ENCODE measurements at regions not wholly inside any gene's neighbourhood (a gene's known extent, or its start where the extent isn't known, plus 50 kb on each side); places are given as distances from the start of the nearest gene placed in this dataset.

- Histone ChIP-seq H3K4me1 (ENCODE audit: insufficient read depth, insufficient read length) (peaks cover 2% of the 10 kb centered on the region), H3K9ac (ENCODE audit: insufficient read length, low read depth) (peak overlapping the region; percentile 10), H3K36me3 (ENCODE audit: insufficient read depth, insufficient read length, low read length) (no peaks in the 10 kb centered on the region), H3K27me3 (ENCODE audit: insufficient read depth, insufficient read length) (no peaks in the 10 kb centered on the region), H3K4me3 (ENCODE audit: insufficient read length, low read depth) (no peak overlapping the region), H3K9me3 (ENCODE audit: insufficient read depth, low read length) (no peaks in the 10 kb centered on the region)
- TF ChIP-seq ZNF274 (IDR thresholded peaks at IDR 0.05; ENCODE audit: low read depth, low read length) (no peak), SUZ12 (IDR thresholded peaks at IDR 0.05; ENCODE audit: extremely low read depth, insufficient read depth, insufficient read length) (no peak), YY1 (IDR thresholded peaks at IDR 0.05; ENCODE audit: insufficient read depth, insufficient read length) (no peak)
- no peak for DNase-seq (ENCODE audit: low read depth, low spot score)
Measured at GRCh38 chrX:15929194-15929593, 74.6 kb upstream of the AP1S2 start.

DNA sequence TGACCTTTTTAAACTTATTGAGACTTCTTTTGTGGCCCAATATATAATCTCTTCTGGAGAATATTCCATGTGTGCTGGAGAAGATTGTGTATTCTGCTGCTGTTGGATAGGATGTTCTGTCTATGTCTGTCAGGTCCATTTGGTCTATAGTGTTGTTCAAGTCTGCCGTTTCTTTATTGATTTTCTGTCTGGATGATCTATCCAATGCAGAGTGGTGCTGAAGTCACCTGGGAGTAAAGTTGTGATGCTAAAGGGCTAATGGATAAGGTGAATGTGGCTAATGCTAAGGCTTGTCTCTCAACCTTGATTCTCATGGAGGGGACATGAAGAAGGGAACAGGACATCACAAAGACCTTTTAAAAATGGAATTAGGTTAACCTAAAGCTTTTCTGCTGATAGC is 72.0 kb upstream of the AP1S2 start:
- Histone ChIP-seq H3K9ac (ENCODE audit: insufficient read length, low read depth) (no peak overlapping the region), H3K4me1 (ENCODE audit: insufficient read depth, insufficient read length) (peaks cover 2% of the 10 kb centered on the region), H3K9me3 (ENCODE audit: insufficient read depth, low read length) (no peaks in the 10 kb centered on the region), H3K36me3 (ENCODE audit: insufficient read depth, insufficient read length, low read length) (no peaks in the 10 kb centered on the region), H3K27me3 (ENCODE audit: insufficient read depth, insufficient read length) (no peaks in the 10 kb centered on the region), H3K4me3 (ENCODE audit: insufficient read length, low read depth) (no peak overlapping the region)
- no peak for DNase-seq (ENCODE audit: low read depth, low spot score)
- TF ChIP-seq YY1 (IDR thresholded peaks at IDR 0.05; ENCODE audit: insufficient read depth, insufficient read length) (no peak), ZNF274 (IDR thresholded peaks at IDR 0.05; ENCODE audit: low read depth, low read length) (no peak), SUZ12 (IDR thresholded peaks at IDR 0.05; ENCODE audit: extremely low read depth, insufficient read depth, insufficient read length) (no peak)

- H3K4me1 ChIP-seq (ENCODE audit: insufficient read depth, insufficient read length) = no peaks in the 10 kb centered on the region
- DNase-seq (ENCODE audit: low read depth, low spot score) = no peak
- H3K9me3 ChIP-seq (ENCODE audit: insufficient read depth, low read length) = peaks cover 9% of the 10 kb centered on the region; the same call in 1 of the 2 replicates
Measured at GRCh38 chrX:15918003-15918402, 63.4 kb upstream of the AP1S2 start.

GRCh38 chrX:15916704-15917084 is 62.1 kb upstream of the AP1S2 start:
- TF ChIP-seq SUZ12 (IDR thresholded peaks at IDR 0.05; ENCODE audit: extremely low read depth, insufficient read depth, insufficient read length) (no peak), ZNF274 (IDR thresholded peaks at IDR 0.05; ENCODE audit: low read depth, low read length) (no peak), YY1 (IDR thresholded peaks at IDR 0.05; ENCODE audit: insufficient read depth, insufficient read length) (no peak)
- no peak overlapping the region for H3K4me3 ChIP-seq (ENCODE audit: insufficient read length, low read depth)

More at GRCh38 chrX:15918003-15918402, 63.4 kb upstream of the AP1S2 start:
- no peak overlapping the region for H3K9ac ChIP-seq (ENCODE audit: insufficient read length, low read depth)
- H3K4me3 ChIP-seq (ENCODE audit: insufficient read length, low read depth) = no peak overlapping the region
- no peak for TF ChIP-seq YY1 (IDR thresholded peaks at IDR 0.05; ENCODE audit: insufficient read depth, insufficient read length)
- no peaks in the 10 kb centered on the region for H3K36me3 ChIP-seq (ENCODE audit: insufficient read depth, insufficient read length, low read length)
- H3K27me3 ChIP-seq (ENCODE audit: insufficient read depth, insufficient read length) = no peaks in the 10 kb centered on the region

GRCh38 chrX:15915959-15916703 is 61.5 kb upstream of the AP1S2 start:
- TF ChIP-seq ZNF274 (IDR thresholded peaks at IDR 0.05; ENCODE audit: low read depth, low read length) (no peak), SUZ12 (IDR thresholded peaks at IDR 0.05; ENCODE audit: extremely low read depth, insufficient read depth, insufficient read length) (no peak), YY1 (IDR thresholded peaks at IDR 0.05; ENCODE audit: insufficient read depth, insufficient read length) (no peak)
- Histone ChIP-seq H3K4me3 (ENCODE audit: insufficient read length, low read depth) (no peak overlapping the region), H3K36me3 (ENCODE audit: insufficient read depth, insufficient read length, low read length) (no peaks in the 10 kb centered on the region), H3K27me3 (ENCODE audit: insufficient read depth, insufficient read length) (no peaks in the 10 kb centered on the region), H3K9me3 (ENCODE audit: insufficient read depth, low read length) (peaks cover 9% of the 10 kb centered on the region; the same call in 1 of the 2 replicates), H3K9ac (ENCODE audit: insufficient read length, low read depth) (no peak overlapping the region), H3K4me1 (ENCODE audit: insufficient read depth, insufficient read length) (no peaks in the 10 kb centered on the region)
- DNase-seq (ENCODE audit: low read depth, low spot score) = no peak

More at GRCh38 chrX:15916704-15917084, 62.1 kb upstream of the AP1S2 start:
- no peaks in the 10 kb centered on the region for H3K27me3 ChIP-seq (ENCODE audit: insufficient read depth, insufficient read length)
- no peaks in the 10 kb centered on the region for H3K4me1 ChIP-seq (ENCODE audit: insufficient read depth, insufficient read length)
- H3K9ac ChIP-seq (ENCODE audit: insufficient read length, low read depth) = no peak overlapping the region
- H3K36me3 ChIP-seq (ENCODE audit: insufficient read depth, insufficient read length, low read length) = no peaks in the 10 kb centered on the region
- DNase-seq (ENCODE audit: low read depth, low spot score) = no peak
- peaks cover 9% of the 10 kb centered on the region; the same call in 1 of the 2 replicates for H3K9me3 ChIP-seq (ENCODE audit: insufficient read depth, low read length)

DNA sequence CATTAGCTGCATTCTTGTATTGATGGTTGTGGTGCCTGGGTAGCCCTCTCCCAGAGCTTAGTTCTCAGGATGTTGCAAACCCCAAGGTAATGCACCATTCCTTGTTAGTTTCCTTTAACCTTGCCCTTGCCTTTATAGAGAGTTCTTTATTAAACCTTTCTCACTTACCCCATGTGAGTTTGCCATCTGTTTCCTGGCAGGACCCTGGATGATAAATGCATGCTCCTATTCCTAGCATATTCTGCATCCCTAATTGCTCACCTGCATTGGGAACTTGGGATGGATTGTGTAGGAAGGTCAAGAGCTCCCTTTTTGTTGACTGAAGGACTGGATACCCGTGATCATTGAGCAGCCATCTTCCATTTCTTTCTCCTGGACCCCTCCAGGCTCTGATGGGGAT is 59.9 kb upstream of the AP1S2 start:
- TF ChIP-seq YY1 (IDR thresholded peaks at IDR 0.05; ENCODE audit: insufficient read depth, insufficient read length) = no peak
- TF ChIP-seq SUZ12 (IDR thresholded peaks at IDR 0.05; ENCODE audit: extremely low read depth, insufficient read depth, insufficient read length) = no peak
- TF ChIP-seq ZNF274 (IDR thresholded peaks at IDR 0.05; ENCODE audit: low read depth, low read length) = no peak
- no peaks in the 10 kb centered on the region for H3K4me1 ChIP-seq (ENCODE audit: insufficient read depth, insufficient read length)
- H3K27me3 ChIP-seq (ENCODE audit: insufficient read depth, insufficient read length) = no peaks in the 10 kb centered on the region

DNA sequence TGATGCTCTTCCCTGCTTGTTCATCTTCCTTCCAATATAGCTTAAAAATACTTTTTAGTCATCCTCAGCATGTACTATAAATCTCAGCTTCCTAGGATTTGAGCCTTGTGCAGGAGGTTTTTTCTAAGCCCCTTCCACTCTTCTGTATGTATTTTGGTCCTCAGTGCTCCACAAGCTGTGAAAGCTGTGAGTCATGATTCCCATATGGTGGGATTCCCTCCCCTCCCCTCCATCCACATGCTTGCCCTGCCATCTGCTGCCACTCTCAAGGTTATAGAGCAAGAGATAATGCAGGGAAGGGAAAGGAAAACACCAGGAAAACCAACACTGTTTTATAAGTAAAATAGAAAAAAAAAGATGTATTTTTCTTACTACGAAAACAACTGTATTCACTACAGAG is 58.5 kb upstream of the AP1S2 start:
- Histone ChIP-seq H3K9me3 (ENCODE audit: insufficient read depth, low read length) (peaks cover 7% of the 10 kb centered on the region; the same call in 1 of the 2 replicates), H3K36me3 (ENCODE audit: insufficient read depth, insufficient read length, low read length) (no peaks in the 10 kb centered on the region), H3K27me3 (ENCODE audit: insufficient read depth, insufficient read length) (no peaks in the 10 kb centered on the region), H3K4me3 (ENCODE audit: insufficient read length, low read depth) (no peak overlapping the region), H3K4me1 (ENCODE audit: insufficient read depth, insufficient read length) (no peaks in the 10 kb centered on the region), H3K9ac (ENCODE audit: insufficient read length, low read depth) (no peak overlapping the region)
- TF ChIP-seq ZNF274 (IDR thresholded peaks at IDR 0.05; ENCODE audit: low read depth, low read length) (no peak), YY1 (IDR thresholded peaks at IDR 0.05; ENCODE audit: insufficient read depth, insufficient read length) (no peak), SUZ12 (IDR thresholded peaks at IDR 0.05; ENCODE audit: extremely low read depth, insufficient read depth, insufficient read length) (no peak)
- DNase-seq (ENCODE audit: low read depth, low spot score) = no peak

More for the DNA sequence above, 59.9 kb upstream of the AP1S2 start:
- Histone ChIP-seq H3K9ac (ENCODE audit: insufficient read length, low read depth) (no peak overlapping the region), H3K36me3 (ENCODE audit: insufficient read depth, insufficient read length, low read length) (no peaks in the 10 kb centered on the region), H3K9me3 (ENCODE audit: insufficient read depth, low read length) (peaks cover 9% of the 10 kb centered on the region; the same call in 1 of the 2 replicates), H3K4me3 (ENCODE audit: insufficient read length, low read depth) (no peak overlapping the region)
- DNase-seq (ENCODE audit: low read depth, low spot score) = no peak
